ENCODE measurements at regions not wholly inside any gene's neighbourhood (a gene's known extent, or its start where the extent isn't known, plus 50 kb on each side); places are given as distances from the start of the nearest gene placed in this dataset.

DNA sequence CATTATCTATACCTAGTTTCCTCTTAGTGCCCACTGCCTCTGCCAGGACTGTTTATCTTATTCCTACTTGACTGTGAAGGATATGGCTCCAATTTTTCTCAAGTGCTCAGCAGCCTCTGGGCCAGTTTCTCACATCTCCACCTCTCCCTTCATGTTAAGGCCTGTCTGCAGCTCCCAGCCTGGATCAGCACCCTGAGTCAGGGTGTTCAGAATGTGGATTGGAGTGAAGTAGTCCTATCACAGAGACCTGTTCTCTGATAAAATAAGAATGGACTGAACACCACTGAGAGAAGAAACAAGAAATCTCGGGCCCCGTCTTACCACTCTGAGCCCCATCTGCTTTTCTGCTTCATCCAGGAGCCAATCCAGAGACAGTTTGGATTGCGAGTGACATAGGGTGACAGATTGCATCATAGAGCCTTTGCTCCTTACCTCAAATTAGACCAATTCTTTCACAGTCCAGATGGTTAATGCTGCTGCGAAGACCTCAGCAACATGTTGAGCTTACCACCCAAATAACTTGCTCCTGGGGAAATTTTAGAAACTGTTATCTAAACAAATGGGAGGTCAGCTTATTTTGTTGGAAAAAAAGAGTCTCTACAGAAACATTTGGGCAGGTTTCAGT, 473.1 kb downstream of the PDZRN4 start:
- TF ChIP-seq POLR2AphosphoS5 (IDR thresholded peaks at IDR 0.05; ENCODE audit: low read depth, low read length) (no peak), TAF1 (IDR thresholded peaks at IDR 0.05; ENCODE audit: low read depth, low read length) (no peak), POLR2A (IDR thresholded peaks at IDR 0.05; ENCODE audit: low read depth, low read length) (no peak), SPI1 (IDR thresholded peaks at IDR 0.05; ENCODE audit: low read depth, low read length) (no peak)
